Adrenal gland (tissue), 5 donors: ENCODE measurements at regions not wholly inside any gene's neighbourhood (a gene's known extent, or its start where the extent isn't known, plus 50 kb on each side); places are given as distances from the start of the nearest gene placed in this dataset.

ENCODE experiments used
- POLR2A ChIP-seq, 2 donors: fragments of 450-650 bp; IDR thresholded peaks; one replicate each; pipeline ENCODE4 v1.6.1; 2017; ENCODE audit warnings: antibody characterized with exemption in 2 of 2, mild to moderate bottlenecking in 2 of 2, moderate library complexity in 1 of 2
- TF ChIP-seq, protein P1 (sequence below), 6 experiments: fragments of 450-650 bp in 4 of 6; fragments of 200-600 bp in 2 of 6; sonication (generic) in 1 of 6; IDR thresholded peaks; 1 replicate in 5 of 6; 2 replicates in 1 of 6; pipeline versions ENCODE4 v1.5.1 to v1.8.0; 2016 to 2021; ENCODE audit warnings: antibody characterized with exemption in 6 of 6, mild to moderate bottlenecking in 2 of 6, moderate library complexity in 1 of 6
- donor health status: DM: no; HTN: no; CAD: no.

DNA sequence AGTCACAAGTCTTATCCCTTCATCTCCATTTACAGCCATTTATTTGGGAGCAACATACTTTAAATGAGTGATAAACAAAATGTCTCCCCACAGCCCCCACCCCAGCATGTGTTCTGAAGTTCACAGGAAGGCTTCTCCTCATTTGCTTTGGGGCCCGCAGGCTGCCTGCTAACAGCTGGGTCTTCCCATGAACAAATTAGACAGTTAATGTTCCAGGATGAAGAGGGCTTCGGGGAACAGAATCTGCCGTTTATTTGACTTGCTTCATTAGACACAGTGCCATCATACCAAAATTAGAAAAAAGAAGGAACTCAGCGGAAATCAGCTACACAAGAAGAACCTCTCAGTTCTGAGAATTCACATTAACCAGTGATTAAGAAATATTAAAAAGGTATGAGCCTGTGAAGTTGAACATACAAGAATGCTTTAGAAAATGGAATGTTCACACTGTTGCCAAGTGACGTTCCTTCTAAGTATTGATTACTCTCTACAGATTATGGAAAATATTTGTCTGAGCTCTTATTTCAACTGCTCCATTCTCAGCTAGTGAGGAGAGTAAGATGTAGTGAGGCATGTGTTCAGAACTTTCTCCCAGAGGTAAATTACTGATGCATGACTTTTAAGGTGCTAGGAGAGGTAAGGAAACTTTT is 107.5 kb upstream of the THBS1 start:
- TF ChIP-seq, protein P1, sequence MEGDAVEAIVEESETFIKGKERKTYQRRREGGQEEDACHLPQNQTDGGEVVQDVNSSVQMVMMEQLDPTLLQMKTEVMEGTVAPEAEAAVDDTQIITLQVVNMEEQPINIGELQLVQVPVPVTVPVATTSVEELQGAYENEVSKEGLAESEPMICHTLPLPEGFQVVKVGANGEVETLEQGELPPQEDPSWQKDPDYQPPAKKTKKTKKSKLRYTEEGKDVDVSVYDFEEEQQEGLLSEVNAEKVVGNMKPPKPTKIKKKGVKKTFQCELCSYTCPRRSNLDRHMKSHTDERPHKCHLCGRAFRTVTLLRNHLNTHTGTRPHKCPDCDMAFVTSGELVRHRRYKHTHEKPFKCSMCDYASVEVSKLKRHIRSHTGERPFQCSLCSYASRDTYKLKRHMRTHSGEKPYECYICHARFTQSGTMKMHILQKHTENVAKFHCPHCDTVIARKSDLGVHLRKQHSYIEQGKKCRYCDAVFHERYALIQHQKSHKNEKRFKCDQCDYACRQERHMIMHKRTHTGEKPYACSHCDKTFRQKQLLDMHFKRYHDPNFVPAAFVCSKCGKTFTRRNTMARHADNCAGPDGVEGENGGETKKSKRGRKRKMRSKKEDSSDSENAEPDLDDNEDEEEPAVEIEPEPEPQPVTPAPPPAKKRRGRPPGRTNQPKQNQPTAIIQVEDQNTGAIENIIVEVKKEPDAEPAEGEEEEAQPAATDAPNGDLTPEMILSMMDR (IDR thresholded peaks at IDR 0.05), result no peak
- no peak for TF ChIP-seq POLR2A (IDR thresholded peaks at IDR 0.05)
